ENCODE measurements at regions not wholly inside any gene's neighbourhood (a gene's known extent, or its start where the extent isn't known, plus 50 kb on each side); places are given as distances from the start of the nearest gene placed in this dataset.

- Mint-ChIP-seq H3K4me3 (no peak overlapping the region), H3K27ac (no peak overlapping the region), H3K4me1 (peaks cover 6% of the 10 kb centered on the region), H3K36me3 (ENCODE audit: low read depth) (no peaks in the 10 kb centered on the region), H3K27me3 (ENCODE audit: low read depth, poor library complexity) (no peaks in the 10 kb centered on the region), H3K9me3 (peaks cover 13% of the 10 kb centered on the region)
- DNase-seq, result no peak
- TF ChIP-seq CTCF (IDR thresholded peaks at IDR 0.05), result no peak
Measured at GRCh38 chr2:67560771-67561456, 163.8 kb downstream of the ETAA1 start.

- DNase-seq, result no peak
- peaks cover 7% of the 10 kb centered on the region for H3K4me1 Mint-ChIP-seq
- no peak overlapping the region for H3K27ac Mint-ChIP-seq
- no peak for TF ChIP-seq CTCF (IDR thresholded peaks at IDR 0.05)
- H3K9me3 Mint-ChIP-seq, result peaks cover 13% of the 10 kb centered on the region
- no peaks in the 10 kb centered on the region for H3K36me3 Mint-ChIP-seq (ENCODE audit: low read depth)
- H3K4me3 Mint-ChIP-seq, result no peak overlapping the region
- no peaks in the 10 kb centered on the region for H3K27me3 Mint-ChIP-seq (ENCODE audit: low read depth, poor library complexity)
Measured at GRCh38 chr2:67561457-67561965, 164.4 kb downstream of the ETAA1 start.

DNA sequence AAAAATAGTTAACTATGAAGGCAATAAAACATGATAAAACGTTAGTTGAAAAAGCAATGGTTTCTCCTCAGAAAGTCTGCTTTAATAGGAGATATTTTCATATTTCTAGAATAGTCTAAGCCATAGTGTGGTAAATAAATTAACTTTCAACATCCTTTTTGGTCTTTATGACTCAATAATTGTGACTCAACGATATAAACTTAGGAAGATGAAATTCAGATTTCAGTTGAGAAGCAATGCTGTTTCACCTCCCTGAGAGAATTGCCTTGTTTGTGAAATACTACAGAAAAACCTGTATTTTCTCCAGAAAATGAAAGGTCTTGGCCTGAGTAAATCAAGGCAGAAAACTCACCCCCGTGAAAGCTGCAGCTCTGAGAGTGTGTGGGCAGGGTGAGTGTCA lies 166.9 kb downstream of the ETAA1 start:
- no peaks in the 10 kb centered on the region for H3K27me3 Mint-ChIP-seq (ENCODE audit: low read depth, poor library complexity)
- peaks cover 6% of the 10 kb centered on the region for H3K9me3 Mint-ChIP-seq
- peaks cover 13% of the 10 kb centered on the region for H3K4me1 Mint-ChIP-seq
- no peak overlapping the region for H3K27ac Mint-ChIP-seq
- no peak for TF ChIP-seq CTCF (IDR thresholded peaks at IDR 0.05)
- H3K36me3 Mint-ChIP-seq (ENCODE audit: low read depth), result no peaks in the 10 kb centered on the region
- no peak overlapping the region for H3K4me3 Mint-ChIP-seq
- no peak for DNase-seq

DNA sequence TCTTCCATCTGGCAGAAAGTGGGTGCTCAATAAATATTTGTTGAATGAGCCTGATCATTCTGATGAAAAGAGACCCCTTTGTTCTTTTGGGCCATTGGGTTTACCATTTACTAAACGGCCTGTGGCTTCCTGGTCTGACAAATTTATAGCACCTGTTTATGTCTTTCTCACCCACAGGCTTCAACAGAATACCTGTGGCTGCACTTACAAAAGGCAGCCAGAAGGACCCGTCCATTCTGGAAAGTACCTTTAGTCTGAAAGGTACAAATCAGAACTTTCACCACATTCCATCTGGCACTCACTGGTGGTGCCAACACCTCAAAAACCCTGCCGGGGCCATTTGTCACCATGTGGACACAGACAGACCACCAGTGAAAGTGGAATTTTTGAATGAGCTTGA lies 167.5 kb downstream of the ETAA1 start:
- no peak for TF ChIP-seq CTCF (IDR thresholded peaks at IDR 0.05)
- Mint-ChIP-seq H3K4me3 (no peak overlapping the region), H3K4me1 (peaks cover 13% of the 10 kb centered on the region), H3K36me3 (ENCODE audit: low read depth) (no peaks in the 10 kb centered on the region), H3K27me3 (ENCODE audit: low read depth, poor library complexity) (no peaks in the 10 kb centered on the region), H3K9me3 (peaks cover 6% of the 10 kb centered on the region), H3K27ac (no peak overlapping the region)
- no peak for DNase-seq

- Mint-ChIP-seq H3K27me3 (ENCODE audit: low read depth, poor library complexity) (no peaks in the 10 kb centered on the region), H3K9me3 (peaks cover 3% of the 10 kb centered on the region), H3K27ac (no peak overlapping the region), H3K36me3 (ENCODE audit: low read depth) (no peaks in the 10 kb centered on the region), H3K4me3 (no peak overlapping the region), H3K4me1 (peaks cover 13% of the 10 kb centered on the region)
- no peak for DNase-seq
- no peak for TF ChIP-seq CTCF (IDR thresholded peaks at IDR 0.05)
Measured at GRCh38 chr2:67565262-67565661, 168.1 kb downstream of the ETAA1 start.

DNA sequence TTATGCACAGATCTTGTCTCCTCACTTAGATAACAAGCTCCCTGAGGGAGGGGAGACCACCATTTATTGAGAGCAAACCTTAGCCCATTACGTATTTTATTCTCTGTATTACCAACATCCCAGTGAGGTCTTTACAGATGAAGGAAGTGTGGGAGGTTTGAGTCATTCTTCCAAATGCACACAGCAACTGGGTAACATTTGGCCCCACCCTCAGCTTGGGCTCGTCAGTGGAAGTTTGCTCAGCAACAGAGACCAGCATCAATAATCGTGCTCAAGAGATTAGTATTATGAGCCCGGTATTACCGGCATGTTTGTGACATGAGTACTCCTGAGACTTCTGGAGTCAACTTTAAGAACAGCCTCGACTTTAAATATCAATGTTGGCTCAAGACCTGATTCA lies 168.6 kb downstream of the ETAA1 start:
- H3K4me1 Mint-ChIP-seq, result peaks cover 13% of the 10 kb centered on the region
- no peak overlapping the region for H3K4me3 Mint-ChIP-seq
- no peaks in the 10 kb centered on the region for H3K9me3 Mint-ChIP-seq
- no peak for TF ChIP-seq CTCF (IDR thresholded peaks at IDR 0.05)
- no peaks in the 10 kb centered on the region for H3K36me3 Mint-ChIP-seq (ENCODE audit: low read depth)
- DNase-seq, result no peak
- no peaks in the 10 kb centered on the region for H3K27me3 Mint-ChIP-seq (ENCODE audit: low read depth, poor library complexity)
- H3K27ac Mint-ChIP-seq, result no peak overlapping the region

Data from nephron progenitor cell (in vitro differentiated cells).